ENCODE measurements at regions not wholly inside any gene's neighbourhood (a gene's known extent, or its start where the extent isn't known, plus 50 kb on each side); places are given as distances from the start of the nearest gene placed in this dataset.

DNA sequence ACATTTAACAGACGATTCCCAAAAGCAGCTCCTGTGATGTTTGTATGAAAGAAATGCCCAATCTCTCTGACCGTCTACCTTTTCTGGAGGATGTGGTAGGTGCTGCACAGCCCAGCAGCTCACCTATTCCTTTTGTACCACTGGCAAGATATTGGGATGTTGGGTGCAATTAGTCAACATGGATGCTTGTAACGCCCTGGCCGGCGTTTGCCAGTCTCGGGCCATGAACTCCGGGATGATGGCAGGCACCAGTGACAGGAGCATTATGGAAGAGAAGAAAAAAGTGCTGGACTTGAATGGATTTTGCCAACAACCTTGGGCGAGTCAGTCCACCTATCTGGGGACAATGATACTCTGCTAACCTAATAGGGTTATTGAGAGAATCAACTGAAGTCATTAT is 69.0 kb upstream of the ZNF438 start:
- Histone ChIP-seq H3K9me3 (no peaks in the 10 kb centered on the region), H3K4me3 (no peak overlapping the region), H3K27ac (no peak overlapping the region), H3K4me1 (peaks cover 10% of the 10 kb centered on the region), H3K9ac (ENCODE audit: low read depth in 2 of 2, low read length in 2 of 2) (no peak overlapping the region), H3K27me3 (no peaks in the 10 kb centered on the region), H3K36me3 (no peaks in the 10 kb centered on the region)
- TF ChIP-seq, protein P1, sequence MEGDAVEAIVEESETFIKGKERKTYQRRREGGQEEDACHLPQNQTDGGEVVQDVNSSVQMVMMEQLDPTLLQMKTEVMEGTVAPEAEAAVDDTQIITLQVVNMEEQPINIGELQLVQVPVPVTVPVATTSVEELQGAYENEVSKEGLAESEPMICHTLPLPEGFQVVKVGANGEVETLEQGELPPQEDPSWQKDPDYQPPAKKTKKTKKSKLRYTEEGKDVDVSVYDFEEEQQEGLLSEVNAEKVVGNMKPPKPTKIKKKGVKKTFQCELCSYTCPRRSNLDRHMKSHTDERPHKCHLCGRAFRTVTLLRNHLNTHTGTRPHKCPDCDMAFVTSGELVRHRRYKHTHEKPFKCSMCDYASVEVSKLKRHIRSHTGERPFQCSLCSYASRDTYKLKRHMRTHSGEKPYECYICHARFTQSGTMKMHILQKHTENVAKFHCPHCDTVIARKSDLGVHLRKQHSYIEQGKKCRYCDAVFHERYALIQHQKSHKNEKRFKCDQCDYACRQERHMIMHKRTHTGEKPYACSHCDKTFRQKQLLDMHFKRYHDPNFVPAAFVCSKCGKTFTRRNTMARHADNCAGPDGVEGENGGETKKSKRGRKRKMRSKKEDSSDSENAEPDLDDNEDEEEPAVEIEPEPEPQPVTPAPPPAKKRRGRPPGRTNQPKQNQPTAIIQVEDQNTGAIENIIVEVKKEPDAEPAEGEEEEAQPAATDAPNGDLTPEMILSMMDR (IDR thresholded peaks at IDR 0.05), result no peak
- intact Hi-C loops (cut with DNase I), result no loop called here
- no peak for DNase-seq

DNA sequence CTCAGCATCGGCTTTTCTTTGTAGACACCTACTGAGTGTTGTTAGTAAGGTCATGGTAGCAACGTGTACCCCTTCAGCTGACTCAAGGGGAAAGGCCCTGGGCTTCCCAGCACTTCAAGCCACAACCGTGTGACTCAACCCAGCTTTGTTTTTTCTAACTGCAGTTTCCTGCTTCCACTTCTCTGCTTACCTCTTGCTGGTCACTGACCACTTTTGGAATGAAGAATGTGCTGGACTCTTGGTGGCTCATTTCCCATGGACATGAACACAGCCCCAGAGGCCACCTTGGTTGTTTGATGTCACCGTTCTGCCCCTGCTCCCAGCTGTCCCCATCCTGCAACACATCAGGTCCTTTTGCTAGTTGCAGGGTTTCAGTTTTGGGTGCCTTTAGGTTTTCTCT is 69.5 kb upstream of the ZNF438 start:
- Histone ChIP-seq H3K4me1 (peaks cover 10% of the 10 kb centered on the region), H3K27ac (no peak overlapping the region), H3K9me3 (no peaks in the 10 kb centered on the region), H3K36me3 (no peaks in the 10 kb centered on the region), H3K4me3 (no peak overlapping the region), H3K27me3 (no peaks in the 10 kb centered on the region), H3K9ac (ENCODE audit: low read depth in 2 of 2, low read length in 2 of 2) (no peak overlapping the region)
- intact Hi-C loops (cut with DNase I), result no loop called here
- DNase-seq, result no peak
- TF ChIP-seq, protein P1 (IDR thresholded peaks at IDR 0.05), result no peak

DNA sequence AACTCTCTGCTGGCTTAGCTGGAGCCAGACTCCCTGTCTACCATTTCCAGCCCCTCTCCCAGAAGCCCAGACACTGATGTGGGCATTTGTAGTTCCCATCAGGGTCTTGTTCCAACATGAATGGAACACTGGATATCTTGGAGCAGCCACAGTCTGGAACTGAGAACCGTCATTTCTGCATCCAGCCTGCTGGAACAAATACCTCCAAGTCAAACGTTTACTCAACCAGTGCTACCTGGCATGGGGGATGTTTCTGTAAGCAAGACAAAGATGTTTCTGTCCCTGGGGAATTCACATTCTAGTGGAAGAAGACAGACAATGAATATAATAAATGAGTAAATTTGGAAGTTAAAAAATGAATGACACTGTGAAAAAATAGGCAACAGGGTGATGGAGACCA is 70.8 kb upstream of the ZNF438 start:
- H3K9ac ChIP-seq (ENCODE audit: low read depth in 2 of 2, low read length in 2 of 2), result no peak overlapping the region
- H3K4me3 ChIP-seq, result no peak overlapping the region
- H3K4me1 ChIP-seq, result peaks cover 10% of the 10 kb centered on the region
- no peaks in the 10 kb centered on the region for H3K27me3 ChIP-seq
- H3K36me3 ChIP-seq, result no peaks in the 10 kb centered on the region
- intact Hi-C loops (cut with DNase I), result no loop called here
- no peaks in the 10 kb centered on the region for H3K9me3 ChIP-seq
- TF ChIP-seq, protein P1 (IDR thresholded peaks at IDR 0.05), result no peak
- no peak for DNase-seq
- H3K27ac ChIP-seq, result no peak overlapping the region

DNA sequence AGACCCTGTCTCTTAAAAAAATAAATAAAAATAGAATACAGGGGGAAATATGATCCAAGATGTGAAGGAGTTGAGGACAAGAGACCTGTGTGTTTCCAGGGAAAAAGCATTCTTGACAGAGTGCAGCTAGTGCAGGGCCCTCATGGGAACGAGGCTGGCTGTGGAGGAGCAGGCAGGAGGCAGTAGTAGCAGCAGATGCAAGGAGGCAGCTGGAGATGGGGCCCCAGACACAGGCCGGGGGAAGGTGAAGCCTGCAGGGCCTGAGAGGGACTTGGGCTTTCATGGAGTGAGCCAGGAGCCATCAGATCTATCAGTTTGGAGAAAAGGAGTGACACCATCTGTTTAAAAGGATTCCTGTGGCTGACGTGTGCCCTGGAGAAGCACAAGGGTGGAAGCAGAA is 71.4 kb upstream of the ZNF438 start:
- Histone ChIP-seq H3K36me3 (no peaks in the 10 kb centered on the region), H3K27me3 (no peaks in the 10 kb centered on the region), H3K9me3 (no peaks in the 10 kb centered on the region), H3K27ac (no peak overlapping the region), H3K9ac (ENCODE audit: low read depth in 2 of 2, low read length in 2 of 2) (no peak overlapping the region), H3K4me3 (no peak overlapping the region), H3K4me1 (peaks cover 10% of the 10 kb centered on the region)
- intact Hi-C loops (cut with DNase I), result no loop called here
- TF ChIP-seq, protein P1 (IDR thresholded peaks at IDR 0.05), result no peak
- no peak for DNase-seq

DNA sequence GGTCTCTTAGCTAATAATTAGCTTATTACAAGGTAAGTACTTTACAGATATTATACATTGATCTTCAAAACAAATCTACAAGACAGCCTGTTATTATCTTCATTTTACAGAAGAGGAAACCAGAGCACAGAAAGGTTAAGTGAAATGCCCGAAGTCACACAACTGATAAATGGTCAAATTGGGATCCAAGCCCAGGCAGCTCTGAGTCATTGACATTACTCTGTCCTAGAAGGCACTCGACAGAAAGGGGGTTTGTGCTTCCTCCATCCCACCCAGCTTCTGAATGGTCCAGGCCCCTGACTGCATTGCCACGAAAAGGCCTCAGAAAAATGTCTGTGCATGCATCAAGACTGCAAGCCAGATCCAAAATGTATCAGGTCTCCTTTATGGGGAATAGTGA is 81.3 kb upstream of the ZNF438 start:
- H3K4me1 ChIP-seq, result no peaks in the 10 kb centered on the region
- no peak overlapping the region for H3K4me3 ChIP-seq
- TF ChIP-seq, protein P1 (IDR thresholded peaks at IDR 0.05), result no peak
- no peak overlapping the region for H3K9ac ChIP-seq (ENCODE audit: low read depth in 2 of 2, low read length in 2 of 2)
- H3K27me3 ChIP-seq, result no peaks in the 10 kb centered on the region
- no peak for DNase-seq
- no peaks in the 10 kb centered on the region for H3K36me3 ChIP-seq
- H3K27ac ChIP-seq, result no peak overlapping the region
- intact Hi-C loops (cut with DNase I), result no loop called here
- H3K9me3 ChIP-seq, result no peaks in the 10 kb centered on the region

DNA sequence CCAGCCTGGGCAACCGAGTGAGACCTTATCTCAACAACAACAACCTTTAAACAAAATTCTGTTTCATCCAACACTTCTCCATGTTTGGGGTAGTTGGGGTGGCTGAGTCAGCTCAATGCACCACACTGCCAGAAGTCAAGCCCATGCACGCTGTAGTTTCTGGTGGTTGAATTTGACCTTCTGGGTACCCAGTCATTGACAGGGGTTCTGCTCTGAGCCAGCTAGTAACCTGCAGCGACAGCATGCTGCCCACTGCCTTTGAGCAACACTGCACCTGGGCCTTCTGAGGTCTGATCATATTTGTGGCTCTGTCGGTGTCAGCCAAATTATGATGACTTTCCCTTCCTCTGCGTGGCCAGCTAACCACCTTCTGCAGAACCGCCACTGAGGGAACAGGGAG is 84.6 kb upstream of the ZNF438 start:
- no peaks in the 10 kb centered on the region for H3K36me3 ChIP-seq
- H3K4me1 ChIP-seq, result no peaks in the 10 kb centered on the region
- intact Hi-C loops (cut with DNase I), result no loop called here
- H3K4me3 ChIP-seq, result no peak overlapping the region
- DNase-seq, result no peak
- H3K9me3 ChIP-seq, result no peaks in the 10 kb centered on the region
- H3K27me3 ChIP-seq, result no peaks in the 10 kb centered on the region
- no peak overlapping the region for H3K27ac ChIP-seq
- TF ChIP-seq, protein P1 (IDR thresholded peaks at IDR 0.05), result no peak
- H3K9ac ChIP-seq (ENCODE audit: low read depth in 2 of 2, low read length in 2 of 2), result no peak overlapping the region

All from colonic mucosa (tissue), 4 donors.